ENCODE measurements at regions not wholly inside any gene's neighbourhood (a gene's known extent, or its start where the extent isn't known, plus 50 kb on each side); places are given as distances from the start of the nearest gene placed in this dataset.

- DNase-seq, result no peak
Measured at GRCh38 chr10:78502210-78502936, 468.7 kb downstream of the RPS24 start.

DNA sequence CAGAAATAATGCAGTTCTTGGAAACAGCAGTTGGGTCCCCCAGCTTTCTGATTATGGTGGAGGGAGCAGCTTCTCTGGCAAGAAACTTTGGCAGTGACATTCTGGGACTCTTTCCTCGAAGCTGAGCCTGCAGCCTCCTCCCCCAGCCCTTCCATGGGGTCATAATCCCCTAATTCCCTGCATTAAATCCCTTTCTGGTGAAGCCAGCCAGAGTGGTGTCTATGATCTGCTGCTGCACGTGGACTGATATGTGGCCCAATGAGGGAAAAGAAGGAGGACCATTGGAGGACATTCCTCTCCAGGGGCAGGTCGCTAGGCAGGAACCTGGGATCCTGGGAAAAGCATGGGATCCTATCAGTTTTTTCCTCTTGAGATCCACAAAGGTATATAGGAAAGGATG lies 470.5 kb downstream of the RPS24 start:
- no peak for DNase-seq

DNA sequence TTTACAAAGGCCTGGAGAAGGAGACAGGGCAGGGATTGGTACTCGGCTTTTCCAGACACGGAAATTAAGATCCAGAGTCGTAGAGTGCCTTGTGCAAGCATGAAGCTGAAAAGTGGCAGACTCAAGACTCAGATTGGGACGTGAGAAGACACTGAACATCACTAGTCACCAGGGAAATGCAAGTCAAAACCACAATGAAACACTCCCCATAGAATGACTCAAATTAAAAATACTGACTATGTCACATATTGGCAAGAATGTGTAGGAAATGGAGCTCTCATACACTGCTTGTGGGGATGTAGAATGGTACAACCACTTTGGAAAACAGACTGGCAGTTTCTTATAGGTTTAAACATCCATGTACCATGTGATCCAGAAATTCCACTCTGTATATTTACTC lies 472.0 kb downstream of the RPS24 start:
- DNase-seq, result no peak

- DNase-seq, result no peak
Measured at GRCh38 chr10:78506614-78507013, 473.0 kb downstream of the RPS24 start.

DNA sequence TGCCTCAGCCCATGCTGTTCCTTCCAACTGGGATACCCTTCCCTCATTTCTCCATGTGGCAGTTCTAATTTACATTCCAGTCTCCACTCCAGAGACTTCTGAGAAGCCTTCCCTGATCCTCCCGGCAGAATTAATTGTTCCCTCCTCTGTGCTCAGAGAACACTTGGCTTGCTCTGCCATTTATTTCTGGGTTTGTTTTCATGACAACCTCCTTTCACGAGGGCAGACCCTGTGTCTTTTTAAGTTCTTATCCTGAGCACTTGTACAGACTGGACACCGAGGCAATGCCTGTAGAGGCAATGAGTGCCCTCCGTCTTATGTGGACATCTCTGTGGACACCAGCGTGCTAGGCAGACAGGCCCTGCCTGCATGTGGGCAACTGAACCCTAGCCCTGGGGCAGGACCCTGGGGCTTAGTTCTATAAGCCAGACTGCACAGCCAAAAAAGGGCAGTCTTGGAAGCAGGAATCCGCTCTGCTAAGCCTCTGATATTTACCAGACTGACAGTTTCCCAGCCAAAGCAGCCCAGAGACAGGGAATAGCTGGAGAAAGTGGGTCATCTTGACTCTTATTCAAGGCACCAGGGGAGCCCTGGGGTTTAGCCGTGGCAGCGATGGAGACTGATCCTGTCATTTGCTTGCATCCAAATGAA lies 474.0 kb downstream of the RPS24 start:
- DNase-seq, result no peak

DNA sequence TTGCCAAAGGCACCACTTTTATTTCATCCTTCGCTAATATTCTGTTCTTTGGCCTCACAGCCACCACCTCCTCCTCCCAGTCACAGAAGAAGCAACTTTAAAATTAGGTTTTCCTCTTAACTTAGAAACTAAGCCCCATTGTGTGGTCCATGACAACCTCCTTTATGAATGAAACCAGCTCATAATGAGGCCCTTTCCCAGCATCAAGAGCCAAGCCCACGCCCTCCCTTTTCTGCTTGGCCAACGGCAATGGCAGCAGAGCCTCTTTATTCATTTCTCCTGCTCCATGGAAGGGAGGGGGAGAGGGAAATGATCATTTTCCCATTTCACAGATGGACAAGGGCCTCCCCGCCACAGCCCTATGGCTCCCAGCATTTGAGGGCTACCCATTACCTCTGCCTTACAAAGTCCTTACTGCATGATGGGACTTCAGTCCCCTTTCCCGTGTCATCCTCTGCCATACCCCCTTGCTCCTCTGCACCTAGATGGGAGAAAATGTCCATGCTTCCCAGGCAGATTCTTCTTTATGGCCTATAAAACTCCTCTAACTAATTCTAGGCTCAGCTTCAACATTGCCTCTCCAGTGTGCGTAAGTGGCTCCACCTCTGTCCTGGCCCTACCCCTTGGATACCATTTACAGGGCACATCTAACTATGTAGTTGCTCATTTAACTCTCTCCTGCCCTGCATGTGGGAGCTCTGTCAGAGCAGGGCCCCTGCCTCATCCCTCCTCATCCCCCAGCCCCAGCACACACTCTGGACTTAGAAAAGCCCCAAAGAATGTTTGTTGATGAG lies 475.5 kb downstream of the RPS24 start:
- no peak for DNase-seq

- DNase-seq, result no peak
Measured at GRCh38 chr10:78510566-78511323, 477.1 kb downstream of the RPS24 start.

- DNase-seq, result no peak
Measured at GRCh38 chr10:78511324-78512204, 477.9 kb downstream of the RPS24 start.

- DNase-seq, result no peak
Measured at GRCh38 chr10:78512205-78512550, 478.5 kb downstream of the RPS24 start.

DNA sequence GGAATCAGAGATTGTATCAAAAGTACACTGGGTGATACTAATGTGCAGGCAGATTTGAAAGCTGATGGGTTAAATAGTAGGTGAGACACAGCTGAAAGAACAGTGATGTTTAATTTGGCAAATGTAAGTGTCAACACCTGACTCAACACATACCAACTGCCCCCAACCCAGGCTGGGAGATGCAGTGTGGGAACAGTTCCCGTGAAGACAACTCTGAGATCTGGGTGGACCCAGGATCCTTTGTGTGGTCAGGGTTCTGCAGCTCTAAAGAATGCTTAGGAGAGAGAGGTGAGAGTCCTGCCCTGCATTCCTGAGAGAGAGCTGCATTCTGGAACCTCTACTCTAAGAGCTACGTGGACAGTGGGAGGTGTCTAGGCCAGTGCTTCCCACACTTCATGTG lies 479.7 kb downstream of the RPS24 start:
- no peak for DNase-seq

DNA sequence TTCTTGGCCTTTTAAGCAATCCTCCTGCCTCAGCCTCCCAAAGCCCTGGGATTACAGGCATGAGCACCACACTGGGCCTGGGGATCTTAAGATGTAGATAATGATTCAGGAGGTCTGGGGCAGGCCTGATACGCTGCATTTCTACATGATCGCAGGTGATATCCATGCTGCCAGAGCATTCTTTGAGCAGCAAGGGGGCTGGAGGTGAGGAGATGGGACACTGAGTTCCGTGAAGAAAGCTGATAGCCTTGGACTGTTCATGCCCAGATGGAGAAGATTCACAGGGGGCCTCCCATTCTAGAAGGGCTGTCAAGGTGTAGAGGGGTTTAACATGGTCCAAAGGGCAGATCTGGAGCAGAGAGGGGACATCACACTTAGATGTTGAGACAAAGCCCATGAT lies 480.3 kb downstream of the RPS24 start:
- no peak for DNase-seq

- DNase-seq, result no peak
Measured at GRCh38 chr10:78514459-78514858, 480.8 kb downstream of the RPS24 start.

GRCh38 chr10:78515038-78515872 lies 481.6 kb downstream of the RPS24 start:
- no peak for DNase-seq

- DNase-seq, result no peak
Measured at GRCh38 chr10:78515873-78516153, 482.1 kb downstream of the RPS24 start.

GRCh38 chr10:78516236-78516635 lies 482.6 kb downstream of the RPS24 start:
- no peak for DNase-seq

GRCh38 chr10:78516756-78517155 lies 483.1 kb downstream of the RPS24 start:
- no peak for DNase-seq

DNA sequence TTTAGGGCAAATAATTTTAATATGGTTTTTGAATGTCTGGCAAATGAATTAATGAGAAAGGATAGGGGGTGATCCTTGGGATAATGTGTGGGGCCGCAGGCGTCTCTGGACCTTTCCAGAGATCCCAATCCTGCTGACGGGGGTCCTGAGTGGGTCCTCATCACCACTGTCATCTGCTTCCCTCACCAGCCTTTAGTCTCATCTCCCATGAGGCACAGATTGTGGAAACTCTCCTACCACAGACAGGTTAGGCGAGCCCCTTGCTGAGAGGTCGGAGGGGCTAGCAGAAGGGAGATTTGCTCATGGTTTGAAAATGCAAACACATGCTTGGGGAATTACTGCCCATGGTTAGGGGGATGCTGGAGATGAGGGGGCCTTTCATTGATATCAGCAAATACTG lies 484.6 kb downstream of the RPS24 start:
- no peak for DNase-seq

- DNase-seq, result no peak
Measured at GRCh38 chr10:78520737-78521430, 487.2 kb downstream of the RPS24 start.

- DNase-seq, result no peak
Measured at GRCh38 chr10:78523453-78523852, 489.8 kb downstream of the RPS24 start.

DNA sequence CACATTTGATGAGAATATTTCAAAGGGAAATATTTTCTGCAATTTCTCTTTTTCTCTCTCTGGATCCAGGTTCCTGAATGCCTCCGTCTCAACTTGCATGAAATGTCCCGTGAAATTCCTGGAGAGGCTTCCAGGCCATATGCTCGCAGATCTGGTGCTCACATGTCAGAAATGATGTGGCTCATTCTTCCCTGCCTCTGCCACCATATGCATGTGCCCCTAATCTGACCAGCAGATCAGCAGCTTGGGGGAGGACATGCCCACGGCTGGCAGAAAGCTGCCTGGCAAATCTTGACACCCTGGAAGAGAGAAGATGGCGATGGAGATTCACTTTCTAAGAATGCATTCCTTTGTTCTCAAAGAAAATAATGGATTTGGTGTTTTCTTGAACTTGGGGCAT lies 490.7 kb downstream of the RPS24 start:
- DNase-seq, result no peak

DNA sequence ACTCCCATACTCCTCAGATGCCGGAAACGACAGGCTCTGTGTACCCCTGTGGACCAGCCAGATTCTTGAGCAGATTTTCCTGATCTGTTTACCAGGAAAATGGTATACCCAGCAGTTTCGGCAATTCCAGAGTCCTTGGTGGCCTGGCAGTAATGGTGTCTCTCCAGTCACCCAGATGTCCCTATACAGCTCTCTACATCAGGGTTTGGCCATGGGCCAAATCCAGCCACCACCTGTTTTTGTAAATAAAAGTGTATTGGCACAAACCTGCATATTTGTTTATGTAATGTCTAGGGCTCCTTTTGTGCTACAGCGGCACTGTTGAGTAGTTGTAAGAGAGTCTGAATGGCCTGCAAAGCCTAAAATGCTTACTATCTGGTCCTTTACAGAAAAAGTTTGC lies 491.3 kb downstream of the RPS24 start:
- DNase-seq, result no peak
